ENCODE measurements at regions not wholly inside any gene's neighbourhood (a gene's known extent, or its start where the extent isn't known, plus 50 kb on each side); places are given as distances from the start of the nearest gene placed in this dataset.

- no peak for DNase-seq (ENCODE audit: low read depth)
These were observed 414.0 kb upstream of the FANCL start for GRCh38 chr2:58655152-58655551.

- DNase-seq (ENCODE audit: low read depth), result no peak
These were observed 410.8 kb upstream of the FANCL start for GRCh38 chr2:58651930-58652329.

GRCh38 chr2:58650781-58651180 is 409.7 kb upstream of the FANCL start:
- DNase-seq (ENCODE audit: low read depth), result no peak

GRCh38 chr2:58649756-58650155 is 408.6 kb upstream of the FANCL start:
- DNase-seq (ENCODE audit: low read depth), result no peak

GRCh38 chr2:58645017-58645416 is 403.9 kb upstream of the FANCL start:
- DNase-seq (ENCODE audit: low read depth), result no peak

- DNase-seq (ENCODE audit: low read depth), result no peak
These were observed 403.3 kb upstream of the FANCL start for GRCh38 chr2:58644451-58644850.

GRCh38 chr2:58641001-58641400 is 399.9 kb upstream of the FANCL start:
- DNase-seq (ENCODE audit: low read depth), result no peak

- DNase-seq (ENCODE audit: low read depth), result no peak
These were observed 398.9 kb upstream of the FANCL start for GRCh38 chr2:58640042-58640441.

GRCh38 chr2:58638256-58638805 is 397.2 kb upstream of the FANCL start:
- DNase-seq (ENCODE audit: low read depth), result no peak

- no peak for DNase-seq (ENCODE audit: low read depth)
These were observed 395.7 kb upstream of the FANCL start for GRCh38 chr2:58636872-58637271.

- DNase-seq (ENCODE audit: low read depth), result no peak
These were observed 394.8 kb upstream of the FANCL start for GRCh38 chr2:58635801-58636375.

- DNase-seq (ENCODE audit: low read depth), result no peak
These were observed 393.7 kb upstream of the FANCL start for GRCh38 chr2:58634653-58635370.

GRCh38 chr2:58633613-58634365 is 392.7 kb upstream of the FANCL start:
- DNase-seq (ENCODE audit: low read depth), result no peak

GRCh38 chr2:58631986-58632385 is 390.9 kb upstream of the FANCL start:
- DNase-seq (ENCODE audit: low read depth), result no peak

- DNase-seq (ENCODE audit: low read depth), result no peak
These were observed 388.5 kb upstream of the FANCL start for GRCh38 chr2:58629545-58630119.

GRCh38 chr2:58620896-58621295 is 379.8 kb upstream of the FANCL start:
- DNase-seq (ENCODE audit: low read depth), result no peak

GRCh38 chr2:58620093-58620492 is 379.0 kb upstream of the FANCL start:
- no peak for DNase-seq (ENCODE audit: low read depth)

- no peak for DNase-seq (ENCODE audit: low read depth)
These were observed 375.8 kb upstream of the FANCL start for GRCh38 chr2:58616961-58617360.

GRCh38 chr2:58614219-58614618 is 373.1 kb upstream of the FANCL start:
- DNase-seq (ENCODE audit: low read depth), result no peak

GRCh38 chr2:58612973-58613372 is 371.8 kb upstream of the FANCL start:
- no peak for DNase-seq (ENCODE audit: low read depth)

- no peak for DNase-seq (ENCODE audit: low read depth)
These were observed 368.2 kb upstream of the FANCL start for GRCh38 chr2:58609326-58609725.

GRCh38 chr2:58608146-58608545 is 367.0 kb upstream of the FANCL start:
- no peak for DNase-seq (ENCODE audit: low read depth)

- no peak for DNase-seq (ENCODE audit: low read depth)
These were observed 366.3 kb upstream of the FANCL start for GRCh38 chr2:58607448-58607847.
